Fibroblast of mammary gland (primary cell): ENCODE measurements at regions not wholly inside any gene's neighbourhood (a gene's known extent, or its start where the extent isn't known, plus 50 kb on each side); places are given as distances from the start of the nearest gene placed in this dataset.

Experiments
- DNase-seq: peaks from one replicate; pipeline ENCODE4 v3.0.0-alpha.2; 2010; ENCODE audit warnings: low read depth
- H3K4me3 ChIP-seq: 2 replicates; pipeline ENCODE4 v1.5.1; 2011; ENCODE audit warnings: low read depth, mild to moderate bottlenecking, low read length, moderate library complexity; ENCODE audit not compliant: control insufficient read depth
- CTCF ChIP-seq: conservative IDR thresholded peaks from 2 replicates; pipeline ENCODE4 v1.5.1; 2011; ENCODE audit warnings: low read depth, low read length, inconsistent platforms; ENCODE audit not compliant: control insufficient read depth, insufficient read depth

DNA sequence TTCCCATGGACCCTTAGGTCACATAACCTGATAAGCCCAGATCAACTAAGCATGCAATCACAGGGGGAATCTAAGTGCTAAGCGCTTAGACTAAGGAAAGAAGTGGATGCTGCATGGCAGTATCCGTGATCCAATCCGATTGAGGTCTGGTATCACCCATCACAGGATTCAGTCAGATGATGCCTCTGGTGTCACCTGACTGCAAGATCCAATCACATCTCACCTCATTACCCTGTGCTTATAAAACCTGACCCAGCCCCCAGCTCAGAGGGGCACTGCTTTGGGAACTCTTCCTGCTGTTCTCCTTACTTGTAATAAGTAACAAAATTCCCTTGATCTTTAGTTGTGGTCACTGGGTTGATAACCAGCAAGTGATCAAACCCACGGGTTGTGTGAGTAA is 84.7 kb upstream of the TMEM168 start:
- no peak overlapping the region for H3K4me3 ChIP-seq
- TF ChIP-seq CTCF, result no peak
- no peak for DNase-seq

DNA sequence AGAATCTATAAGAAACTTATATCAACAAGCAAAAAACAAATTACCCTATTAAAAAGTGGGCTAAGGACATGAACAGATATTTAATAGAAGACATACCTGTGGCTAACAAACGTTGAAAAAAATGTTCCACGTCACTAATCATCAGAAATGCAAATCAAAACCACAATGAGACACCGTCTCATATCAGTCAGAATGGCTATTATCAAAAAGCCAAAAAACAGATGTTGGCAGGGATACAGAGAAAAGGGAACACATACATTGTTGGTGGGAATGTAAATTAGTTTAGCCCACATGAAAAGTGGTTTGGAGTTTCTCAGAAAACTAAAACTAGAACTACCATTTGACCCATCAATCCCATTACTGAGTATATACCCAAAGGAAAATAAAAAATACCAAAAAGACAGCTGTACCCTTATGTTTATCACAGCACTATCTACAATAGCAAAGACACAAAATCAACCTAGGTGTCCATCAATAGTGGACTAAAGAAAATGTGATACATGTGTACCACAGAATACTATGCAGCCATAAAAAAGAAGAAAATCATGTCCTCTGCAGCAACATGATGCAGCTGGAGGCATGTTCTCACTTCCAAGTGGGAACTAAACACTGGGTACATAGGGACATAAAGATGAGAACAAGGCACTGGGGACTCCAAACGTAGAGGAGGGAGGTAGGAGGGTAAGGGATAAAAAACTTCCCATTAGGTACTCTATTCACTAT is 83.8 kb upstream of the TMEM168 start:
- DNase-seq, result no peak
- H3K4me3 ChIP-seq, result no peak overlapping the region
- no peak for TF ChIP-seq CTCF

DNA sequence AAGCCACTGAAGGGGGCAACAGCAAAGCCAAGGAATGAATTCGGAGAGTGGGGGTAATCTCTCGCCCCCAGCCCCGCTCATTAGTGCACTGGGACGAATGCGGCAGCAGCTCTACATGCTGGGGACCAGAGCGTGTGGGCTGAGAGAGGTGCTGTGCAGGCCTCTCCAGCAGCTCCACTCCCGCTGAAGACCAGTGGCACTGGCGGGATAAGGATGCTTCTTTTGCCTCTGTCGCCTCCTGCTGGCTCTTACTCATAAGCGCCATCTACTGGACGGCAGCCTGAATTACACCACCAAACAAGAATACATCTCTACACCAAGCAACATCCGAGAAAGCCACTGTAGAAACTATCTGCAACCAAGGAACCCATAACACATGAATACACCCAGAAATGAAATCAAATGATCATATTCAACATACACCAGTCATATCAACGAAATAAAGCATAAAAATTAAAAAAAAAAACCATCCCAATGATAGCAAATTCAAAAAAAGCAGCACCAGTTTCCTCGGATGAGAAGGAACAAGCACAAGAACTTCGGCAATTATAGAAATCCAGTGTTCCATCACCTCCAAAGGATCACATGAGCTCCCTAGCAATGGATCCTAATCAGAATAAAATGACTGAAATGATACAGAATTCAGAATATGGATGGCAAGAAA is 79.0 kb upstream of the TMEM168 start:
- H3K4me3 ChIP-seq, result no peak overlapping the region
- TF ChIP-seq CTCF, result peak; percentile 88
- DNase-seq, result peak; percentile 57

DNA sequence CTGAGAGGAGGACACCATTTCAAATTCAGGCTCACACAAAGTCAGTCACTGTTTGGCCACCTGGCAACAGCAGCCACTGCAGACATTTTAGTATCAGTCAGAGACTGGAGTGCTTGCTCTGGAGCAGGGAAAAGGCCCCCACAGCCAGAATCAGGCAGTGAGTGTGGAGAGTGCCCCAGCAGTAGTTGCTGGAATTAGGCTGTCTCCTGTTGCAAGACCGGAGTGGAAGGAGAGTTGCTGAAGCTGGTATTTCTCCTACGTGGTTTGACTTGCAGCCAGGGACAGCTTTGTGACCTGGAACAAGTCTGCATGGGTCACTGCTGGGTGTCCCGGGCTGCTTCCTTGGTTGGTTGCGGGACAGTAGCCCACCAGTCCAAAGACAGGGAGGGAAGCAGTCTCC is 78.4 kb upstream of the TMEM168 start:
- no peak overlapping the region for H3K4me3 ChIP-seq
- no peak for TF ChIP-seq CTCF
- no peak for DNase-seq

DNA sequence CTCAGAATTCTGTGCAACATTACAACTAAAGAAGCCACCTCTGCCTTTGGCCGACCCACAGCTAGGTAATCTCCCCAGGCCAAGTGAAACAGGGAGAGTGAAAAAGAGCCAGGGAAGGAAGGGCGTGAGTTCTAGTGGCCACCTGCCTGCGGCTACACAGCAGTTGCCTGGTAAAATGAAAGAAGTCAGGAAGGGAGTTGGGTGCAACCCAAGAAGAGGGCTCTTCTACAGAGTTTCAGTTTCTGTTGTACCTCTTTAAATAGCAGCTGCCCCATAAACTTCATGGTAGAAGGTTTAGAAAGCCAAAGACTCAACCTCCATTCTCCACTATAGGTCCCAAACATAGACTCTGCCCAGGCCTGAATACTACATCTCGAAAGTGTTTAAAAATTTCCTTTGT is 76.2 kb upstream of the TMEM168 start:
- no peak for TF ChIP-seq CTCF
- H3K4me3 ChIP-seq, result no peak overlapping the region
- DNase-seq, result no peak

DNA sequence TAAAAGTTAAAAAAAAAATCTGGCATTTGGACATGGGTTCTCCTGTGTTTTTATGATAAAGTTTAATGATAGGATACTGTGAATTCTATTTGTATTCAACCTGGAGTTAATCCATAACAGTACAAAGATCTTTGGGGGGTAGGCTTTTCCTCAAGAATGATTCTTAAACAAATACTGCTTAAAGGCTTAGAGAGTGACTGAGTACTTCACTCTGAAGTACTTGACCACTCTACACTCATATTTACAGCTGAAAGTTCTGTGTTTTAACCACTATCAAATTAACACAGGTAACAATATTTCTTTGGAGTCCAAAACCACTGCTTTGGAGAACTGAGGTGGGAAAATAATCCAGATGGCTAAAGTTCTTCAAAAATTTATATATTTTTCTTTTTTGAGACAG is 74.2 kb upstream of the TMEM168 start:
- no peak for DNase-seq
- no peak overlapping the region for H3K4me3 ChIP-seq

More for the DNA sequence above, 74.2 kb upstream of the TMEM168 start:
- TF ChIP-seq CTCF, result no peak
